ENCODE measurements at regions not wholly inside any gene's neighbourhood (a gene's known extent, or its start where the extent isn't known, plus 50 kb on each side); places are given as distances from the start of the nearest gene placed in this dataset.

DNA sequence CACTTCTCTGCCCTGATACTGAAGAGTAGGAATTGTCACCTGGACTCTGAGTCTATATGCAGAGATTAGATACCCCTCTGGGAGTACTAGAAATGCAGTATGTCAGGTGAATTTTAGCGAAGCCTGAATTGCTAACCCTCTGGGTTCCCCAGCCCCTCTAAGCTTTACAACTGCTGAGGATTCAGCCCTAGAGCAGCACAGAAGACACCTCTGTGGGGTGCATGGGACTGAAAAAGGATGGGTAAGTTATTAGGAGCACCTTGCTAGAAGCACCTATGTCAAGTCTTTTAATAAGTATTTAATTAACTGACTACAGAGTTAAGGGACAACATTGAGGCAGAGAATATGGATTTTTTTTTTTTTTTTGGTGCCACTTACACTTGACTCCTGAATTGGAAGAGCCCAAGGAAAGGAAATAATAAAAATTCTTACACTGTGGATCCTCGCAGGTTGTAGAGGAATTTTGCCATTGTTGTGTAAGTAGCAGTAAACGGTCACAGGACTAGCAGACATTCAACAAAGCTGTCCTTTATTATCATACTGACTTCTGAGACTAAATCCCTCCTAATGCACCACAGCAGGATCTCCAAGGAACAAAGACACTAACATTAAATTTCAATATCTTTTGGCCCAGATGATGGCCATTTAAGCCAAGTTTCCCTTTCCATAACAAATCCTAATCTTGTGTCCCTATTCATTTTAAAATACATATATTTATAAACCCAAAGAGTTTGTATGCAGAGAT lies 253.2 kb downstream of the ANKRD50 start:
- TF ChIP-seq GATA2 (IDR thresholded peaks at IDR 0.05; ENCODE audit: low read depth, low read length) (no peak), GATA3 (IDR thresholded peaks at IDR 0.05; ENCODE audit: low read depth, low read length) (no peak)

All from SH-SY5Y (cell line).